GM19023 (cell line): ENCODE measurements at regions not wholly inside any gene's neighbourhood (a gene's known extent, or its start where the extent isn't known, plus 50 kb on each side); places are given as distances from the start of the nearest gene placed in this dataset.

Source experiments
- ATAC-seq: cut with Tn5 transposase; IDR thresholded peaks from one replicate; pipeline ENCODE4 v1.9.1; 2021; ENCODE audit warnings: mild to moderate bottlenecking, moderate library complexity; ENCODE audit not compliant: unreplicated experiment

DNA sequence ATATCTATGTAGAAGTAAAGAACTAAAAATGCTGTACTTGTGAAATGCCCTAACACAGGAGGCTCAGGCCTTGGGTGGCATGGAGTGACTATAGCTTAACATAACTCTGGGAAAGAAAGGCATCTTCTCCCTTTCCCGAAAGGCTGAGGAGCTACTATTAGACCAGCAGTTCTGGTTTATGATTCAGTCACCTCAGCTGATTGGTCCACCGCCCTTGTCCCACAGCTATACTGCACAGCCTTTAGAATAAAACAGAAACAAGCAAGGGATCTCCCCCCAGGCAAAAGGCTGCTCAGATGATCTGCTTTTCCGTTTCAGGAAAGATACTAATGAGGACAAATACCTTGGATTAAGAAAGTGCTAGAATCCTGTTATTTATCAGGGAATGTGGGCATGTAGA is 171.3 kb downstream of the SNCA start:
- no peak for ATAC-seq

DNA sequence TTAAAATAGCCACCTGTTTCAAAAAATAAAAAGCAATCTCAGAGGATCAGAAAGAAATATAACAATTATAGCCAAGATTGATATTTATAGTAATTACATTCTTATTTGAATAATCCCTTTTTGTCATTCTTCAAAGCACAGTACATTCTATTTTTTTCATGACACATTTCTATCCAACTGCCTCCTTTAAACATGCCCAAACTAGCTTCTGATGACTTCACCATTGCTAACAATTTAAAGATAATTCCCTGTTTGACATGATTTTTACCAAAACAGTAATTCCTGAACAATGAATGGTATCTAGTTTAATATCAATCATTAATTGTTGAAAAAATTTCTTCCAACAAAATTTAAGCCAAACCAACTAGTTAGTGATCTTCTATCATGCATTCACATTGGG is 172.4 kb downstream of the SNCA start:
- no peak for ATAC-seq

- no peak for ATAC-seq
These were observed 175.6 kb downstream of the SNCA start for GRCh38 chr4:89661173-89661899.

GRCh38 chr4:89660444-89661172 is 176.4 kb downstream of the SNCA start:
- no peak for ATAC-seq

DNA sequence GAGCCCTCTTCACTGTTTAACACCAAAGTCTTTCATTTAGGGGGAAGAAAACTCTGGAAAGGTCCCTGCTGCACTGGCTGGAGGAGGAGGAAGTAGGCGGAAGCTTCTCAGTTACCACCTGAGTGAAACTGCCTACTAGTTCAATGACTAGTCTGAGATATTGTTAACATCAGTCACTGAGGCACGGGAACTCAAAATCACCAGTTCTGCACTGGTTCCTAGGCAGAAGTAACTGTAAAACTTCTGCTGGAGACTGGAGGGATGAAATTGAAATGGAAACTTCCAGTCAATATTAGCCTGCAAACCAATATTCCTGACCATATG is 178.3 kb downstream of the SNCA start:
- ATAC-seq: no peak

DNA sequence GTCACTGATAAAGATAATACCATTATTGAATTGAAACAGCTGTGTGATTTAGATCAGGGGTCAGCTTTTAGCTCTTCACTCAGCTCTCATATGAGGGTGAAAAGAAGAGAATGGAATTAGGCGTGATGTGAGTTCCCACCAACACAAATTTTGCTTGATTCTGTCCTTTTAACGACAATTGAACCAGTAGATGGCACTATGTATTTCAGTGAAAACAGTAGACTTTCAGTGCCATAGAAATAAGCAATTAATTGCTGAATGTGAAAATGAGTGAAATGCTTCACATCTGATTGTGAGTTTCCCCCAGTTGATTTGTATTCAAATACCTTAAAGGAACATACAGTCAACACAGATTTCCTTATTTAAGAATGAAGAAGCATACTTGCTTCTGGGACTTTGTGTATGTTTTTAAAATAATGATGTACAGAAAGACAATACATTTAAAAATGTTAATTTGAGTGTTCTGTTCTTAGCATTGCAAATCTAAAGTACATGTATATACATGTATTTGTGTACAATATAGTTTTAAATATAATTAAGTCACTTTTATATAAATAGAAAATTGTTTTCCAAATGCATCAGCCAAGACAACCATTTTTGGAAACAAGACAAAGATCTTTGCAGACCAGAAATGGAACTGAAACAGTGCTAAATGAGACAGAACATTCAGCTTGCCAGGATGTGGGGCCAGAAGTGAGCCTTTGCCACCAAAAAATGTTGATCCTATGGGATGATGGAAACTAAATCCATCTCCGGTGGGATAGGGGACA is 178.8 kb downstream of the SNCA start:
- ATAC-seq: no peak

GRCh38 chr4:89653012-89653411 is 183.9 kb downstream of the SNCA start:
- ATAC-seq: no peak

DNA sequence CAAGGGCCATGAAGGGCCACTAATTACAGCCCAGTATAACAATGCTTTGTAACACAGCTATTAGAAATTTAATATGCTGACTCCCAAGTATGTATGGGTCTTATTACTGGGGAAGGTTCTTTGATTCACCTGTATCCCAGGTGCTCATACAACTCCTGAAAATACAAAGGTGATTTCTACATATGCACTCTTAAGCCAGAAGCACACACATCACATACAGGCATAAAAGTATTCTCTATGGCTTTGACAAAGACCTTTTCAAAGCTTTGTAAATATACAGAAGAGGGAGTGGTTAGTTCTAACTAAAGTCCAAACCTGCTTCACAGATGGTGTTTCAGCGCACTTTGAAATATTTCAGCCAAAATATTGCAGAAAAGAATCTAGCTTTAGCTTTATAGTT is 191.5 kb downstream of the SNCA start:
- no peak for ATAC-seq

DNA sequence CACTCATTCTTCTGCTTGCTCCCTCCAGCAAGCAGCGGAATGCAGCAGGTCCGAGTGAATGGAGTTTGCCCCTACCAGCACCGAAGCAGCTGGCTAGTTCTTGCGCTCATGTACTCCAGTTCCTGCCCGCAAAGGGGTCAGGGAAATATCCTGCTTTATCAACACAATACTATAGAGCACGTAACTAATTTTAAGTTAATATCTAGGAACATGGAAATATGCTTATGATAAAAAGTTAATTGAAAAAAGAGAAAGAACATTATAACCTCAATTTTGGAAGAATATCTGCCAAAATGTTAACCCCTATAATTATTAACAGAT is 195.6 kb downstream of the SNCA start:
- no peak for ATAC-seq

GRCh38 chr4:89640620-89641366 is 196.2 kb downstream of the SNCA start:
- no peak for ATAC-seq

DNA sequence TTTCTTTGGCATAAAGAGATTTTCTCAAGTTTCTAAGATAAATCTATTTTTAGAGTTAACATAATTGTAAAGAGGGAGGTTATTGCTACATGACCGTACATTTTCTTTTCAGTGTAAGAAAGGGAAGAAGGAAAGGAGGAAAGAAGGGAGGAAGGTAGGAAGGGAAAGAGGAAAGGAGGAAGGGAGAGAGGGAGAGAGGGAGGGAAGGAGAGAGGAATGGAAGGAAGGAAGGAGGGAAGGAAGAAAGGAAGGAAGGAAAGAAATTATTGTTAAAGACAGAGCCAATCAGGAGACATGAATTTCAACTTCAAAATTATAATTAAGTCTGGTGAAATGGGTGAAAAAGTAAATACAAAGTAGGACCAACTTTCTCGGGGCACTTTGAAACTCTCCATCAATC is 197.6 kb downstream of the SNCA start:
- no peak for ATAC-seq

- no peak for ATAC-seq
These were observed 211.2 kb downstream of the SNCA start for GRCh38 chr4:89625599-89626293.

DNA sequence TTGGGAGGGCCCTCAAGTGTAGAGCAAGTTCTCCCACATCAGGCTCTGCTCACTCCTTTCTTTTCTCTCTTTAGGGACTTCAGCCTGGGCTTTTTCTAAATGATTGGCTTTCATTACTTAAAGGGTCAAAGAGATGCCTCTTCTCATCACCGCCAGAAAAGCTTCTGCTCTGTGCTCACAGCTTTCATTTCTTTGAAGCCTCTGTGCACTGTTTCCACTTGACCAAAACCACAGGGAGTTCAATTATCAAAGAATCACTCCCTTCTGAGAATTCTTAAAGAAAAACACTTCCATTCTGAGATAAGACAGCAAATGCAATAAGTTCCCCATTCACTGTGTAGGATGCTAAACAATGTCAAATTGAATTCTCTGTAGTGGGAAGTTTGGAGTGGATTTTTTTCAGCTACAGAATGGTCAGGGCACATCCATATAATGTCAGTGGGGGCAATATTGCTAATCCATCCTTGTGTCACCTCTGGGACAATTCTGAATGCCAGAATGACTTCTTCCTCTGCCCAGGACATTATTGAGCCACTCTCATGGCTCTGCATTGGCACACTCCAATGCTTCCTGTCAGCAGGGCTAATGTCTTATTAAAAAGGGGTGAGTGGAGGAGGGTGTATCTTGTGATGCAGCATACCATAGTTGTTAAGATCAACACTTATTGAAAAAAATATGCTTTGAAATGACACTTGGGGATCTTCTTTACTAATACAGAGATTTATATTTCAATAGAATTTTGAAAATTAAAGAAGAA is 217.6 kb downstream of the SNCA start:
- ATAC-seq: no peak

DNA sequence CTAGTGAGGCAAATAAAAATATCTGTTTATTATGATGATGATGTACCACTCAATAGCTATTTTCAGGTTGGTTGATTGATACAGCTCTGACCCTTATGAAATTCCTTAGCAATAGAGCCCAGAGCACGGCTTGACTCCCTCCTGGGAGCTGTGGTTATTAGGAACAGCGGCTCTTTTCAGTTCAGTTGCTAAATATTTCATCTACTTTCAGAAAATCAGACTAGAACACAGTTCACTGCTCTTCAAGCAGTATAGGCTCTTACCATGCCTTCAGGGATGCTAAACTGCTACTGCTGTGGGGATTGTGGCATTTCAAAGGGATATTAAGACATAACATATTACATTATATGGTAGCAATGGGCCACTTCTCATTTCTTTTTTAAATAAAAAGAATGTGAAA is 218.8 kb downstream of the SNCA start:
- no peak for ATAC-seq

GRCh38 chr4:89617317-89617716 is 219.6 kb downstream of the SNCA start:
- ATAC-seq: no peak

- no peak for ATAC-seq
These were observed 220.6 kb downstream of the SNCA start for GRCh38 chr4:89616382-89616781.

DNA sequence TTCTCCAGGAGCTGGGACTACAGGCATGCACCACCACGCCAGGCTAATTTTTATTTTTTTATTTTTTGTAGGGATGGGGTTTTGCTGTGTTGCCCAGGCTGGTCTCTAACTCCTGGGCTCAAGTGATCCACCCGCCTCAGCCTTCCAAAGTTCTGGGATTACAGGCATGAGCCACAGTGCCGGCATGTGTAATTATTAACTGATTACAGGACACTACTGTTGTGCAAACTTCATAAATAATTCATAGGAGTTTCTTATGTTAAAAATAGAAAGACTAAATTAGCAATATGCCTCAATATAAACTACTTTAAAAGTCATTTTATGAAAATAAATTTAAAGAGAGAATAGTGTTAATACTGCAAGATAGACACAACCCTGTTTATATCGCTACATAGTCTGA is 221.9 kb downstream of the SNCA start:
- ATAC-seq: no peak

DNA sequence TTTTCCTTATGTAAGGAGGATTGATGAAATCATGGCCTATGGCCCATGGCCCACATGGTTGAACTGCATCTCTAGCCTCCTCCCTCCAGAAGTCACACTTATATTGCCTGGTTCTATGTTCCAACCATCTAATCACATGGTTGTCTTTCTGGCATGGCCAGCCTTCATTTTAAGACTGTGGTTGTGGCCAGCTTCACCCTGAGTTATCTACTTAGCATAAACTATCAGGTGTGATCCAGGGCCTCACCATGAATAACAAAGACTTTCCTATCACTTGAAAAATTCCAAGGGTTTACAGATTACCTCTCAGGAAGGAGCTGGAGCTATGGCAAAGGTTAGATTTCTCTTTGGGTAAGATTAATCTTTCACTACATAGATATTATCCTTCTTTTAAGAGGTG is 222.8 kb downstream of the SNCA start:
- no peak for ATAC-seq

- no peak for ATAC-seq
These were observed 226.7 kb downstream of the SNCA start for GRCh38 chr4:89610236-89610635.

GRCh38 chr4:89609756-89610155 is 227.2 kb downstream of the SNCA start:
- ATAC-seq: no peak
